ENCODE measurements at regions not wholly inside any gene's neighbourhood (a gene's known extent, or its start where the extent isn't known, plus 50 kb on each side); places are given as distances from the start of the nearest gene placed in this dataset.
A peak's percentile ranks its signal among the peaks of the same experiment; 100 is the strongest.

- DNase-seq (ENCODE audit: low read depth in 3 of 3) = no peak
Measured at GRCh38 chr6:53974941-53975340, 136.3 kb upstream of the MLIP start.

- no peak for DNase-seq (ENCODE audit: low read depth in 3 of 3)
Measured at GRCh38 chr6:53975941-53976615, 135.2 kb upstream of the MLIP start.

GRCh38 chr6:53977551-53977950 lies 133.7 kb upstream of the MLIP start:
- DNase-seq (ENCODE audit: low read depth in 3 of 3) = no peak

- DNase-seq (ENCODE audit: low read depth in 3 of 3) = no peak
Measured at GRCh38 chr6:53979468-53980067, 131.7 kb upstream of the MLIP start.

- DNase-seq (ENCODE audit: low read depth in 3 of 3) = no peak
Measured at GRCh38 chr6:53982366-53983050, 128.7 kb upstream of the MLIP start.

- DNase-seq (ENCODE audit: low read depth in 3 of 3) = no peak
Measured at GRCh38 chr6:53983301-53983700, 127.9 kb upstream of the MLIP start.

- DNase-seq (ENCODE audit: low read depth in 3 of 3) = no peak
Measured at GRCh38 chr6:53984163-53984562, 127.1 kb upstream of the MLIP start.

GRCh38 chr6:53984581-53984980 lies 126.7 kb upstream of the MLIP start:
- no peak for DNase-seq (ENCODE audit: low read depth in 3 of 3)

GRCh38 chr6:53985366-53985765 lies 125.9 kb upstream of the MLIP start:
- no peak for DNase-seq (ENCODE audit: low read depth in 3 of 3)

GRCh38 chr6:53986165-53986720 lies 125.0 kb upstream of the MLIP start:
- DNase-seq (ENCODE audit: low read depth in 3 of 3) = peak in 1 of 3 experiments; percentile 3

- no peak for DNase-seq (ENCODE audit: low read depth in 3 of 3)
Measured at GRCh38 chr6:53986721-53987521, 124.3 kb upstream of the MLIP start.

- DNase-seq (ENCODE audit: low read depth in 3 of 3) = no peak
Measured at GRCh38 chr6:53987522-53987888, 123.7 kb upstream of the MLIP start.

- DNase-seq (ENCODE audit: low read depth in 3 of 3) = no peak
Measured at GRCh38 chr6:53989504-53989903, 121.7 kb upstream of the MLIP start.

- DNase-seq (ENCODE audit: low read depth in 3 of 3) = no peak
Measured at GRCh38 chr6:53992522-53992921, 118.7 kb upstream of the MLIP start.

- no peak for DNase-seq (ENCODE audit: low read depth in 3 of 3)
Measured at GRCh38 chr6:53994201-53994600, 117.0 kb upstream of the MLIP start.

GRCh38 chr6:53995935-53996334 lies 115.3 kb upstream of the MLIP start:
- no peak for DNase-seq (ENCODE audit: low read depth in 3 of 3)

- no peak for DNase-seq (ENCODE audit: low read depth in 3 of 3)
Measured at GRCh38 chr6:53998303-53998702, 112.9 kb upstream of the MLIP start.

GRCh38 chr6:53999088-53999755 lies 112.0 kb upstream of the MLIP start:
- no peak for DNase-seq (ENCODE audit: low read depth in 3 of 3)

GRCh38 chr6:54002116-54002515 lies 109.1 kb upstream of the MLIP start:
- no peak for DNase-seq (ENCODE audit: low read depth in 3 of 3)

GRCh38 chr6:54003316-54003715 lies 107.9 kb upstream of the MLIP start:
- DNase-seq (ENCODE audit: low read depth in 3 of 3) = no peak

- DNase-seq (ENCODE audit: low read depth in 3 of 3) = no peak
Measured at GRCh38 chr6:54008589-54008988, 102.7 kb upstream of the MLIP start.

All from stimulated activated CD4-positive, alpha-beta T cell treated with anti-CD3 and anti-CD28 coated beads, TNF-alpha, amount 100 ng/mL, for 24 hours (primary cell).